HCT116 (cell line): ENCODE measurements at regions not wholly inside any gene's neighbourhood (a gene's known extent, or its start where the extent isn't known, plus 50 kb on each side); places are given as distances from the start of the nearest gene placed in this dataset.

Experiments used
- ATAC-seq: fragments of 200-7000 bp; cut with Tn5 transposase; 2 replicates; pipeline ENCODE4 v1.9.1; 2020; ENCODE audit warnings: mild to moderate bottlenecking, moderate library complexity
- BruUV-seq: library from RNA; stranded (reverse); fragments of 400-500 nt; replicated peaks from 2 replicates; lab custom pipeline; 2021; lab: Mats Ljungman, UMichigan
- CTCF ChIA-PET: fragments of 300-600 bp; sonication (Branson Sonifier 250); formaldehyde crosslinking; loops from one replicate; lab custom pipeline; 2021; ENCODE audit warnings: antibody characterized with exemption; lab: Charles Lee
- POLR2A ChIA-PET: fragments of 300-600, 350-600 bp; sonication (Branson Sonifier 250); formaldehyde crosslinking; loops from one replicate; lab custom pipeline; 2021; ENCODE audit warnings: antibody characterized with exemption; lab: Charles Lee
- RAD21 ChIA-PET, 2 experiments: fragments of 300-600 bp; sonication (Branson Sonifier 250); formaldehyde crosslinking; loops; one replicate each; lab custom pipeline; 2023; ENCODE audit warnings: low total read pairs in 2 of 2; ENCODE audit not compliant: uncharacterized antibody in 2 of 2, unreplicated experiment in 2 of 2, low non-redundant PET in 1 of 2; lab: Charles Lee
- DNase-seq: peaks from one replicate; pipeline ENCODE4 v3.0.0-alpha.2; 2010; ENCODE audit warnings: low read depth, low spot score
- H2AFZ ChIP-seq: fragments of 200-600 bp; shearing (Covaris generic), sonication (generic); 2 replicates; pipeline ENCODE4 v1.6.1; 2017; ENCODE audit warnings: low read depth, mixed run types, mixed read lengths, antibody characterized with exemption, low read length; ENCODE audit not compliant: poor library complexity, severe bottlenecking
- H3K27ac ChIP-seq: 2 replicates; pipeline ENCODE4 v1.5.1; 2012; ENCODE audit warnings: low read depth, low read length
- H3K27me3 ChIP-seq: fragments of 200-600 bp; sonication (generic); 2 replicates; pipeline ENCODE4 v1.6.1; 2016; ENCODE audit warnings: mixed run types, low read length, mixed read lengths; ENCODE audit not compliant: insufficient read depth
- H3K36me3 ChIP-seq, 2 experiments: fragments of 200-500 bp in 1 of 2; fragments of 200-600 bp in 1 of 2; sonication (Bioruptor generic) in 1 of 2; sonication (generic) in 1 of 2; 2 replicates each; pipeline versions ENCODE4 v1.5.1 to v1.6.1; 2014 to 2016; ENCODE audit warnings: low read length in 2 of 2, inconsistent platforms in 1 of 2, mixed read lengths in 1 of 2, mixed run types in 1 of 2; ENCODE audit not compliant: insufficient read depth in 2 of 2, control insufficient read depth in 1 of 2
- H3K4me1 ChIP-seq, 2 experiments: fragments of 200-600 bp in 1 of 2; sonication (generic) in 1 of 2; 2 replicates each; pipeline versions ENCODE4 v1.5.1 to v1.6.1; 2012 to 2017; ENCODE audit warnings: low read length in 2 of 2, inconsistent platforms in 1 of 2, mild to moderate bottlenecking in 1 of 2, mixed read lengths in 1 of 2, mixed run types in 1 of 2, moderate library complexity in 1 of 2; ENCODE audit not compliant: insufficient read depth in 2 of 2, control insufficient read depth in 1 of 2
- H3K4me2 ChIP-seq: fragments of 200-600 bp; sonication (generic); 2 replicates; pipeline ENCODE4 v1.6.1; 2017; ENCODE audit warnings: mixed run types, low read length, mixed read lengths
- H3K4me3 ChIP-seq, 2 experiments: fragments of 200-600 bp in 1 of 2; sonication (generic) in 1 of 2; replicated peaks in 1 of 2; 2 replicates each; pipeline ENCODE4 v1.5.1; 2011 to 2016; ENCODE audit warnings: low read length in 2 of 2, control low read depth in 1 of 2, low read depth in 1 of 2, mild to moderate bottlenecking in 1 of 2, mixed read lengths in 1 of 2, mixed run types in 1 of 2
- H3K79me2 ChIP-seq: fragments of 200-600 bp; sonication (generic); 2 replicates; pipeline ENCODE4 v1.6.1; 2017; ENCODE audit warnings: mild to moderate bottlenecking, mixed run types, low read length, moderate library complexity, mixed read lengths; ENCODE audit not compliant: insufficient read depth
- H3K9ac ChIP-seq: fragments of 200-600 bp; sonication (generic); 2 replicates; pipeline ENCODE4 v1.6.1; 2016; ENCODE audit warnings: low read length, mixed read lengths
- H3K9me2 ChIP-seq: fragments of 200-600 bp; sonication (generic), shearing (Covaris generic); 2 replicates; pipeline ENCODE4 v1.6.1; 2017; ENCODE audit warnings: mixed run types, mild to moderate bottlenecking, moderate library complexity; ENCODE audit not compliant: insufficient read depth
- H3K9me3 ChIP-seq, 2 experiments: fragments of 200-500 bp in 1 of 2; fragments of 200-600 bp in 1 of 2; sonication (Bioruptor generic) in 1 of 2; sonication (generic) in 1 of 2; 2 replicates each; pipeline ENCODE4 v1.6.1; 2014 to 2017; ENCODE audit warnings: low read length in 2 of 2, mixed read lengths in 2 of 2, inconsistent platforms in 1 of 2, low read depth in 1 of 2, mild to moderate bottlenecking in 1 of 2, mixed run types in 1 of 2, moderate library complexity in 1 of 2; ENCODE audit not compliant: control insufficient read depth in 1 of 2, insufficient read depth in 1 of 2
- H4K20me1 ChIP-seq: fragments of 200-600 bp; sonication (generic), shearing (Covaris generic); 2 replicates; pipeline ENCODE4 v1.6.1; 2017; ENCODE audit warnings: mixed run types, mild to moderate bottlenecking, moderate library complexity; ENCODE audit not compliant: insufficient read depth
- ATF3 ChIP-seq: IDR thresholded peaks from 2 replicates; pipeline ENCODE4 v1.6.1; 2012
- CBX3 ChIP-seq: IDR thresholded peaks from 2 replicates; pipeline ENCODE4 v1.6.1; 2012; ENCODE audit warnings: low read depth
- CEBPB ChIP-seq: IDR thresholded peaks from 2 replicates; pipeline ENCODE4 v1.6.1; 2012; ENCODE audit warnings: low read depth
- CTCF ChIP-seq, 3 experiments: fragments of 200-600 bp in 1 of 3; sonication (generic) in 1 of 3; IDR thresholded peaks in 2 of 3; conservative IDR thresholded peaks in 1 of 3; 2 replicates each; pipeline ENCODE4 v1.5.1; 2012 to 2017; ENCODE audit warnings: low read depth in 2 of 3, low read length in 2 of 3, antibody characterized with exemption in 1 of 3, borderline replicate concordance in 1 of 3, control low read depth in 1 of 3, mild to moderate bottlenecking in 1 of 3, mixed read lengths in 1 of 3, mixed run types in 1 of 3, moderate library complexity in 1 of 3; ENCODE audit not compliant: insufficient read depth in 1 of 3
- EGR1 ChIP-seq: IDR thresholded peaks from 2 replicates; pipeline ENCODE4 v1.6.1; 2012; ENCODE audit warnings: low read depth
- ELF1 ChIP-seq: IDR thresholded peaks from 2 replicates; pipeline ENCODE4 v1.6.1; 2012; ENCODE audit warnings: low read depth, borderline replicate concordance
- EZH2 ChIP-seq: fragments of 200-600 bp; sonication (generic); IDR thresholded peaks from 2 replicates; pipeline ENCODE4 v1.6.1; 2017; ENCODE audit warnings: antibody characterized with exemption, mixed run types
- EZH2phosphoT487 ChIP-seq: fragments of 200-600 bp; IDR thresholded peaks from 2 replicates; pipeline ENCODE4 v1.6.1; 2018; ENCODE audit warnings: antibody characterized with exemption, borderline replicate concordance
- FOSL1 ChIP-seq: IDR thresholded peaks from 2 replicates; pipeline ENCODE4 v1.6.1; 2012; ENCODE audit warnings: low read depth
- POLR2A ChIP-seq: IDR thresholded peaks from 2 replicates; pipeline ENCODE4 v1.7.0; 2011; ENCODE audit warnings: borderline replicate concordance; ENCODE audit not compliant: insufficient read depth, insufficient read length; ENCODE audit errors: extremely low read depth
- POLR2AphosphoS5 ChIP-seq: IDR thresholded peaks from 2 replicates; pipeline ENCODE4 v1.6.1; 2011; ENCODE audit warnings: mild to moderate bottlenecking, low read depth, low read length, moderate library complexity
- SIN3A ChIP-seq: IDR thresholded peaks from 2 replicates; pipeline ENCODE4 v1.6.1; 2012; ENCODE audit warnings: low read depth
- SP1 ChIP-seq: IDR thresholded peaks from 2 replicates; pipeline ENCODE4 v1.6.1; 2012; ENCODE audit warnings: low read depth
- ZFX ChIP-seq: fragments of 450-650 bp; IDR thresholded peaks from 2 replicates; pipeline ENCODE4 v1.6.1; 2017
- ZNF274 ChIP-seq: fragments of 200-500 bp; sonication (Bioruptor generic); IDR thresholded peaks from 2 replicates; pipeline ENCODE4 v1.6.1; 2014; ENCODE audit warnings: mild to moderate bottlenecking, low read depth, low read length, inconsistent platforms
- intact Hi-C: fragments of 100-400 bp; cut with micrococcal nuclease; formaldehyde crosslinking; loops from 2 replicates; pipeline ENCODE4 v1.10.0; 2022
- TF ChIP-seq, protein P1 (sequence below): IDR thresholded peaks from 2 replicates; pipeline ENCODE4 v1.6.1; 2012; ENCODE audit warnings: low read depth

DNA sequence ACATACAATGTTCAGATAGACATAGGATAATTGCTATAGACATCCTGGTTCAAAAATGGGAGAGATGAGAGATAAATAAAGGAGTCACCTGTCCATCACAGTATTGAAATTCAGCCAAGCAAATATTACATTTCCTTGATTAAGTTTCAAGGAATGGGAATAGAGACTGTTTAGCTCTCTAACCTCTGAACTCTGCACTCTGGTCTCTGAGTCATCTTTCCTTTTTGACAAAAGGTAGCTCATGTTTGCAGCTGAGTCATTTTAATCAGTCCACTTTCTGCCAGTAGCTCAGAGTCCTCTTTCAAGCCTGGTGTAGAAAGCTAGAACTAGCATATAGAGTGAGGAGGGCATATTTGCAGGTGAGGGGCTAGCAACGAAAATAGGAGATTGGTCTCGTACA lies 51.4 kb upstream of the GJA8 start:
- H3K36me3 ChIP-seq = no peaks in the 10 kb centered on the region
- H3K4me2 ChIP-seq = peak overlapping the region; percentile 17; the same call in 1 of the 2 replicates
- H3K4me3 ChIP-seq = no peak overlapping the region
- POLR2A ChIA-PET = no interaction called here
- H3K9ac ChIP-seq = no peak overlapping the region
- no peak overlapping the region for H3K27ac ChIP-seq
- H3K9me2 ChIP-seq = no peaks in the 10 kb centered on the region
- H3K9me3 ChIP-seq = no peaks in the 10 kb centered on the region
- peaks cover 0 to 6% of the 10 kb centered on the region in 2 experiments; a peak in 2 of 4 replicates for H3K4me1 ChIP-seq
- CTCF ChIA-PET = no interaction called here
- H2AFZ ChIP-seq = no peak overlapping the region
- no peaks in the 10 kb centered on the region for H3K27me3 ChIP-seq
- RAD21 ChIA-PET = no interaction called here
- ATAC-seq (no peak), DNase-seq (no peak)
- TF ChIP-seq SP1 (no peak), SIN3A (no peak), EZH2phosphoT487 (no peak), EZH2 (no peak), CBX3 (no peak), CTCF (IDR thresholded peaks at IDR 0.05 in 2 of 3, conservative IDR thresholded peaks at IDR 0.05 in 1 of 3; ENCODE audit: borderline replicate concordance in 1 of 3, insufficient read depth in 1 of 3, low read depth in 2 of 3, low read length in 2 of 3) (no peak), CEBPB (no peak), POLR2A (no peak), ZNF274 (no peak), POLR2AphosphoS5 (no peak), ZFX (no peak), FOSL1 (no peak), ELF1 (no peak), ATF3 (no peak), EGR1 (no peak)
- TF ChIP-seq, protein P1, sequence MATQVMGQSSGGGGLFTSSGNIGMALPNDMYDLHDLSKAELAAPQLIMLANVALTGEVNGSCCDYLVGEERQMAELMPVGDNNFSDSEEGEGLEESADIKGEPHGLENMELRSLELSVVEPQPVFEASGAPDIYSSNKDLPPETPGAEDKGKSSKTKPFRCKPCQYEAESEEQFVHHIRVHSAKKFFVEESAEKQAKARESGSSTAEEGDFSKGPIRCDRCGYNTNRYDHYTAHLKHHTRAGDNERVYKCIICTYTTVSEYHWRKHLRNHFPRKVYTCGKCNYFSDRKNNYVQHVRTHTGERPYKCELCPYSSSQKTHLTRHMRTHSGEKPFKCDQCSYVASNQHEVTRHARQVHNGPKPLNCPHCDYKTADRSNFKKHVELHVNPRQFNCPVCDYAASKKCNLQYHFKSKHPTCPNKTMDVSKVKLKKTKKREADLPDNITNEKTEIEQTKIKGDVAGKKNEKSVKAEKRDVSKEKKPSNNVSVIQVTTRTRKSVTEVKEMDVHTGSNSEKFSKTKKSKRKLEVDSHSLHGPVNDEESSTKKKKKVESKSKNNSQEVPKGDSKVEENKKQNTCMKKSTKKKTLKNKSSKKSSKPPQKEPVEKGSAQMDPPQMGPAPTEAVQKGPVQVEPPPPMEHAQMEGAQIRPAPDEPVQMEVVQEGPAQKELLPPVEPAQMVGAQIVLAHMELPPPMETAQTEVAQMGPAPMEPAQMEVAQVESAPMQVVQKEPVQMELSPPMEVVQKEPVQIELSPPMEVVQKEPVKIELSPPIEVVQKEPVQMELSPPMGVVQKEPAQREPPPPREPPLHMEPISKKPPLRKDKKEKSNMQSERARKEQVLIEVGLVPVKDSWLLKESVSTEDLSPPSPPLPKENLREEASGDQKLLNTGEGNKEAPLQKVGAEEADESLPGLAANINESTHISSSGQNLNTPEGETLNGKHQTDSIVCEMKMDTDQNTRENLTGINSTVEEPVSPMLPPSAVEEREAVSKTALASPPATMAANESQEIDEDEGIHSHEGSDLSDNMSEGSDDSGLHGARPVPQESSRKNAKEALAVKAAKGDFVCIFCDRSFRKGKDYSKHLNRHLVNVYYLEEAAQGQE = no peak
- no peaks in the 10 kb centered on the region for H3K79me2 ChIP-seq
- no peaks in the 10 kb centered on the region for H4K20me1 ChIP-seq
- BruUV-seq = no TSS peak
- intact Hi-C loops = no loop called here
